ENCODE measurements at regions not wholly inside any gene's neighbourhood (a gene's known extent, or its start where the extent isn't known, plus 50 kb on each side); places are given as distances from the start of the nearest gene placed in this dataset.

GRCh38 chr14:51173863-51174262, 66.2 kb upstream of the TMX1 start:
- H3K4me3 ChIP-seq (replicated peaks in 1 of 3; ENCODE audit: low read depth in 2 of 3, low read length in 3 of 3) = no peak overlapping the region
- no peaks in the 10 kb centered on the region for H3K36me3 ChIP-seq (replicated peaks in 1 of 2; ENCODE audit: control insufficient read depth in 1 of 2, insufficient read depth in 2 of 2, low read length in 2 of 2)
- Mint-ChIP-seq H3K4me3 (no peak overlapping the region), H3K27me3 (ENCODE audit: low read depth in 3 of 3) (peaks cover 2 to 3% (median 3%) of the 10 kb centered on the region in 3 donors), H3K4me1 (no peaks in the 10 kb centered on the region), H3K36me3 (no peaks in the 10 kb centered on the region), H3K27ac (no peak overlapping the region), H3K9me3 (no peaks in the 10 kb centered on the region)
- H3K9me3 ChIP-seq (replicated peaks in 1 of 2; ENCODE audit: control insufficient read depth in 1 of 2, insufficient read depth in 1 of 2, low read length in 2 of 2) = no peaks in the 10 kb centered on the region
- DNase-seq = no peak
- no peak overlapping the region for H3K27ac ChIP-seq (ENCODE audit: low read depth in 1 of 2, low read length in 2 of 2)
- WGBS (ENCODE audit: insufficient coverage) = 20% methylated on average over 1 of the region's 1 CpG
- H3K9ac ChIP-seq (ENCODE audit: insufficient read depth, low read length, poor library complexity, severe bottlenecking) = no peak overlapping the region
- no peaks in the 10 kb centered on the region for H4K20me1 ChIP-seq (ENCODE audit: insufficient read depth, low read length)
- intact Hi-C loops (cut with micrococcal nuclease) = no loop called here
- no peak overlapping the region for H2AFZ ChIP-seq (ENCODE audit: insufficient read depth, low read depth, low read length, poor library complexity, severe bottlenecking)
- H3K4me1 ChIP-seq (ENCODE audit: control insufficient read depth in 1 of 2, insufficient read depth in 2 of 2, low read length in 2 of 2) = no peaks in the 10 kb centered on the region
- TF ChIP-seq CTCF (IDR thresholded peaks at IDR 0.05) = no peak
- no peak overlapping the region for H3K4me2 ChIP-seq (replicated peaks; ENCODE audit: extremely low read depth, low read length, poor library complexity, severe bottlenecking)
- no peaks in the 10 kb centered on the region for H3K79me2 ChIP-seq (ENCODE audit: insufficient read depth, low read length)
- H3K27me3 ChIP-seq (ENCODE audit: control insufficient read depth in 2 of 2, insufficient read depth in 2 of 2, low read length in 2 of 2) = no peaks in the 10 kb centered on the region

GRCh38 chr14:51176839-51177238, 63.2 kb upstream of the TMX1 start:
- Histone ChIP-seq H3K79me2 (ENCODE audit: insufficient read depth, low read length) (no peaks in the 10 kb centered on the region), H3K27me3 (ENCODE audit: control insufficient read depth in 2 of 2, insufficient read depth in 2 of 2, low read length in 2 of 2) (no peaks in the 10 kb centered on the region), H3K27ac (ENCODE audit: low read depth in 1 of 2, low read length in 2 of 2) (no peak overlapping the region), H3K9me3 (replicated peaks in 1 of 2; ENCODE audit: control insufficient read depth in 1 of 2, insufficient read depth in 1 of 2, low read length in 2 of 2) (no peaks in the 10 kb centered on the region), H3K9ac (ENCODE audit: insufficient read depth, low read length, poor library complexity, severe bottlenecking) (no peak overlapping the region), H3K36me3 (replicated peaks in 1 of 2; ENCODE audit: control insufficient read depth in 1 of 2, insufficient read depth in 2 of 2, low read length in 2 of 2) (no peaks in the 10 kb centered on the region), H2AFZ (ENCODE audit: insufficient read depth, low read depth, low read length, poor library complexity, severe bottlenecking) (no peak overlapping the region), H3K4me3 (replicated peaks in 1 of 3; ENCODE audit: low read depth in 2 of 3, low read length in 3 of 3) (no peak overlapping the region), H4K20me1 (ENCODE audit: insufficient read depth, low read length) (no peaks in the 10 kb centered on the region), H3K4me2 (replicated peaks; ENCODE audit: extremely low read depth, low read length, poor library complexity, severe bottlenecking) (no peak overlapping the region), H3K4me1 (ENCODE audit: control insufficient read depth in 1 of 2, insufficient read depth in 2 of 2, low read length in 2 of 2) (no peaks in the 10 kb centered on the region)
- Mint-ChIP-seq H3K27me3 (ENCODE audit: low read depth in 3 of 3) (peaks cover 2 to 3% (median 3%) of the 10 kb centered on the region in 3 donors), H3K27ac (no peak overlapping the region), H3K4me3 (no peak overlapping the region), H3K36me3 (no peaks in the 10 kb centered on the region), H3K4me1 (no peaks in the 10 kb centered on the region), H3K9me3 (peaks cover 0 to 3% (median 0%) of the 10 kb centered on the region in 7 donors)
- 69% methylated on average over 2 of the region's 4 CpGs for WGBS (ENCODE audit: insufficient coverage)
- TF ChIP-seq CTCF (IDR thresholded peaks at IDR 0.05) = no peak
- intact Hi-C loops (cut with micrococcal nuclease) = no loop called here
- DNase-seq = no peak

All from CD14-positive monocyte (primary cell).